SK-N-SH (cell line): ENCODE measurements at regions not wholly inside any gene's neighbourhood (a gene's known extent, or its start where the extent isn't known, plus 50 kb on each side); places are given as distances from the start of the nearest gene placed in this dataset.

Experiments used
- CTCF ChIA-PET: fragments of 300-600, 350-600 bp; formaldehyde crosslinking; extraction: SDS; loops from one replicate; lab custom pipeline; 2021; lab: Yijun Ruan, JAX
- POLR2A ChIA-PET: fragments of 350-600 bp; sonication (Branson Sonifier 250); formaldehyde crosslinking; extraction: SDS; loops from one replicate; lab custom pipeline; 2020; ENCODE audit warnings: antibody characterized with exemption, inconsistent platforms; lab: Yijun Ruan, JAX
- DNase-seq: peaks from one replicate; pipeline ENCODE4 v3.0.0; 2012
- H2AFZ ChIP-seq: fragments of 200-600 bp; sonication (generic); 2 replicates; pipeline ENCODE4 v1.8.1; 2016; ENCODE audit warnings: antibody characterized with exemption, mild to moderate bottlenecking, low read depth
- H3F3A ChIP-seq: fragments of 200-600 bp; sonication (generic); replicated peaks from 2 replicates; pipeline ENCODE3; 2016; ENCODE audit warnings: antibody characterized with exemption, mild to moderate bottlenecking; ENCODE audit not compliant: insufficient read depth
- H3K27ac ChIP-seq, 2 experiments: fragments of 200-500 bp in 1 of 2; fragments of 200-600 bp in 1 of 2; sonication (Bioruptor generic) in 1 of 2; sonication (generic), shearing (Covaris generic) in 1 of 2; 2 replicates each; pipeline versions ENCODE4 v1.5.1 to v1.6.1; 2014 to 2016; ENCODE audit warnings: low read depth in 2 of 2, inconsistent platforms in 1 of 2, low read length in 1 of 2, mild to moderate bottlenecking in 1 of 2, mixed read lengths in 1 of 2
- H3K27me3 ChIP-seq: fragments of 200-600 bp; sonication (generic), shearing (Covaris generic); 2 replicates; pipeline ENCODE4 v1.6.1; 2016; ENCODE audit warnings: mixed run types; ENCODE audit not compliant: insufficient read depth
- H3K36me3 ChIP-seq, 2 experiments: fragments of 200-500 bp in 1 of 2; fragments of 200-600 bp in 1 of 2; sonication (Bioruptor generic) in 1 of 2; sonication (generic) in 1 of 2; replicated peaks in 1 of 2; 2 replicates each; pipeline versions ENCODE3 to v1.5.1; 2014 to 2016; ENCODE audit warnings: low read length in 1 of 2, mild to moderate bottlenecking in 1 of 2; ENCODE audit not compliant: insufficient read depth in 2 of 2, control insufficient read depth in 1 of 2
- H3K4me1 ChIP-seq, 2 experiments: fragments of 200-500 bp in 1 of 2; fragments of 200-600 bp in 1 of 2; sonication (Bioruptor generic) in 1 of 2; sonication (generic), shearing (Covaris generic) in 1 of 2; 2 replicates each; pipeline versions ENCODE4 v1.5.1 to v1.6.1; 2014 to 2016; ENCODE audit warnings: low read depth in 1 of 2, low read length in 1 of 2, mixed run types in 1 of 2; ENCODE audit not compliant: insufficient read depth in 2 of 2, control insufficient read depth in 1 of 2
- H3K4me2 ChIP-seq: fragments of 200-600 bp; sonication (generic), shearing (Covaris generic); 2 replicates; pipeline ENCODE4 v1.6.1; 2017; ENCODE audit warnings: mixed run types
- H3K4me3 ChIP-seq, 2 experiments: fragments of 200-500 bp in 1 of 2; fragments of 200-600 bp in 1 of 2; sonication (Bioruptor generic) in 1 of 2; sonication (generic), shearing (Covaris generic) in 1 of 2; 2 replicates each; pipeline versions ENCODE4 v1.5.1 to v1.8.1; 2014 to 2016; ENCODE audit warnings: low read depth in 2 of 2, inconsistent platforms in 1 of 2, low read length in 1 of 2, mild to moderate bottlenecking in 1 of 2, mixed read lengths in 1 of 2, moderate library complexity in 1 of 2
- H3K79me2 ChIP-seq: fragments of 200-600 bp; sonication (generic); 2 replicates; pipeline ENCODE4 v1.8.1; 2017; ENCODE audit warnings: mild to moderate bottlenecking; ENCODE audit not compliant: insufficient read depth
- H3K9ac ChIP-seq: fragments of 200-600 bp; sonication (generic); 2 replicates; pipeline ENCODE4 v1.6.1; 2017; ENCODE audit warnings: mixed run types
- H3K9me2 ChIP-seq: fragments of 200-600 bp; sonication (generic); 2 replicates; pipeline ENCODE4 v1.6.1; 2017; ENCODE audit warnings: mixed run types
- H3K9me3 ChIP-seq: fragments of 200-600 bp; sonication (generic); 2 replicates; pipeline ENCODE4 v1.6.1; 2017; ENCODE audit warnings: mixed run types, mild to moderate bottlenecking, moderate library complexity
- H4K20me1 ChIP-seq: fragments of 200-600 bp; sonication (generic); 2 replicates; pipeline ENCODE4 v1.6.1; 2017; ENCODE audit warnings: mild to moderate bottlenecking, mixed run types; ENCODE audit not compliant: insufficient read depth
- CHD2 ChIP-seq: fragments of 150-350 bp; IDR thresholded peaks from 2 replicates; pipeline ENCODE4 v1.6.1; 2018; ENCODE audit warnings: low read length; ENCODE audit not compliant: partially characterized antibody
- ELF1 ChIP-seq: IDR thresholded peaks from 2 replicates; pipeline ENCODE4 v1.4.0; 2012
- EP300 ChIP-seq, 2 experiments: IDR thresholded peaks; 2 replicates each; pipeline versions ENCODE4 v1.4.0 to v1.6.1; 2012; ENCODE audit warnings: borderline replicate concordance in 1 of 2, low read depth in 1 of 2, low read length in 1 of 2
- EZH2phosphoT487 ChIP-seq: fragments of 200-600 bp; sonication (generic); IDR thresholded peaks from 2 replicates; pipeline ENCODE4 v1.6.1; 2017; ENCODE audit warnings: low read depth, mixed run types, mild to moderate bottlenecking, antibody characterized with exemption, moderate library complexity, borderline replicate concordance
- FOSL2 ChIP-seq: IDR thresholded peaks from 2 replicates; pipeline ENCODE4 v1.4.0; 2012; ENCODE audit warnings: low read depth, mild to moderate bottlenecking, moderate library complexity, borderline replicate concordance
- FOXJ3 ChIP-seq: sonication (generic); formaldehyde crosslinking; IDR thresholded peaks from 2 replicates; pipeline ENCODE4 v1.5.1; 2020; ENCODE audit warnings: mild to moderate bottlenecking, missing genetic modification reagents
- GATA2 ChIP-seq: sonication (generic); formaldehyde crosslinking; IDR thresholded peaks from 2 replicates; pipeline ENCODE4 v1.5.0; 2020; ENCODE audit warnings: mild to moderate bottlenecking, missing genetic modification reagents
- IRF3 ChIP-seq: fragments of 150-350 bp; IDR thresholded peaks from 2 replicates; pipeline ENCODE4 v1.6.1; 2016; ENCODE audit warnings: mild to moderate bottlenecking, low read depth, low read length
- MAX ChIP-seq: IDR thresholded peaks from 2 replicates; pipeline ENCODE4 v1.4.0; 2012; ENCODE audit warnings: low read depth
- MEF2A ChIP-seq: IDR thresholded peaks from 2 replicates; pipeline ENCODE4 v1.4.0; 2012; ENCODE audit warnings: low read depth, borderline replicate concordance
- MXI1 ChIP-seq: IDR thresholded peaks from 2 replicates; pipeline ENCODE4 v1.6.1; 2012; ENCODE audit warnings: mild to moderate bottlenecking, low read depth, low read length, improper control_type of control experiment
- NRF1 ChIP-seq: IDR thresholded peaks from 2 replicates; pipeline ENCODE4 v1.6.1; 2012; ENCODE audit warnings: low read depth, mild to moderate bottlenecking, low read length
- PBX3 ChIP-seq: IDR thresholded peaks from 2 replicates; pipeline ENCODE4; 2012
- POLR2AphosphoS5 ChIP-seq: IDR thresholded peaks from 2 replicates; pipeline ENCODE4 v1.6.1; 2012; ENCODE audit warnings: low read depth, low read length
- RCOR1 ChIP-seq: fragments of 150-350 bp; IDR thresholded peaks from 2 replicates; pipeline ENCODE4 v1.6.1; 2017; ENCODE audit warnings: antibody characterized with exemption, low read length
- RFX5 ChIP-seq: IDR thresholded peaks from 2 replicates; pipeline ENCODE4 v1.6.1; 2012; ENCODE audit warnings: mild to moderate bottlenecking, improper control_type of control experiment, low read length
- RXRA ChIP-seq: IDR thresholded peaks from 2 replicates; pipeline ENCODE4 v1.4.0; 2012; ENCODE audit warnings: low read depth, mild to moderate bottlenecking, borderline replicate concordance
- TCF12 ChIP-seq: IDR thresholded peaks from 2 replicates; pipeline ENCODE4 v1.4.0; 2012
- TEAD4 ChIP-seq: IDR thresholded peaks from 2 replicates; pipeline ENCODE4 v1.4.0; 2012; ENCODE audit warnings: mild to moderate bottlenecking, borderline replicate concordance; ENCODE audit not compliant: insufficient read depth
- USF1 ChIP-seq: IDR thresholded peaks from 2 replicates; pipeline ENCODE4 v1.4.0; 2012; ENCODE audit warnings: low read depth, borderline replicate concordance
- YY1 ChIP-seq: IDR thresholded peaks from 2 replicates; pipeline ENCODE4 v1.4.0; 2012; ENCODE audit warnings: low read depth, mild to moderate bottlenecking
- WGBS: methylation state at CpG from one replicate; pipeline ENCODE4 v1.1.6; 2017; ENCODE audit warnings: low lambda C conversion rate; 5-methylcytosine and 5-hydroxymethylcytosine counted together
- TF ChIP-seq, protein P1 (sequence below): IDR thresholded peaks from 2 replicates; pipeline ENCODE4 v1.4.0; 2012; ENCODE audit warnings: low read depth, borderline replicate concordance
- TF ChIP-seq, protein P2 (sequence below): fragments of 150-350 bp; IDR thresholded peaks from 2 replicates; pipeline ENCODE4 v1.6.1; 2017; ENCODE audit warnings: antibody characterized with exemption, low read length, low read depth, borderline replicate concordance

- CTCF ChIA-PET: no interaction called here
- POLR2A ChIA-PET: no interaction called here
- no peak overlapping the region for H2AFZ ChIP-seq
Measured at GRCh38 chr4:136183513-136183912, 1348.8 kb downstream of the PCDH18 start.

GRCh38 chr4:136156947-136157346, 1375.3 kb downstream of the PCDH18 start:
- no peak overlapping the region for H3K4me2 ChIP-seq
- no peak overlapping the region for H2AFZ ChIP-seq
- H3K9me2 ChIP-seq: no peaks in the 10 kb centered on the region
- H3K79me2 ChIP-seq: no peaks in the 10 kb centered on the region
- H3K4me1 ChIP-seq: no peaks in the 10 kb centered on the region
- no peaks in the 10 kb centered on the region for H3F3A ChIP-seq
- H3K27ac ChIP-seq: no peak overlapping the region
- no peak for DNase-seq
- H4K20me1 ChIP-seq: no peaks in the 10 kb centered on the region
- no peaks in the 10 kb centered on the region for H3K36me3 ChIP-seq
- H3K4me3 ChIP-seq: no peak overlapping the region
- H3K9ac ChIP-seq: no peak overlapping the region
- WGBS: 33% methylated on average over 1 of the region's 1 CpG
- ChIA-PET CTCF (no interaction called here), POLR2A (no interaction called here)
- no peaks in the 10 kb centered on the region for H3K27me3 ChIP-seq
- no peaks in the 10 kb centered on the region for H3K9me3 ChIP-seq
- TF ChIP-seq CHD2 (no peak), POLR2AphosphoS5 (no peak), ELF1 (no peak), RCOR1 (no peak), TCF12 (no peak), IRF3 (no peak), NRF1 (no peak), GATA2 (CRISPR knock-in tag) (no peak), YY1 (no peak), MXI1 (no peak)
- TF ChIP-seq, protein P1, sequence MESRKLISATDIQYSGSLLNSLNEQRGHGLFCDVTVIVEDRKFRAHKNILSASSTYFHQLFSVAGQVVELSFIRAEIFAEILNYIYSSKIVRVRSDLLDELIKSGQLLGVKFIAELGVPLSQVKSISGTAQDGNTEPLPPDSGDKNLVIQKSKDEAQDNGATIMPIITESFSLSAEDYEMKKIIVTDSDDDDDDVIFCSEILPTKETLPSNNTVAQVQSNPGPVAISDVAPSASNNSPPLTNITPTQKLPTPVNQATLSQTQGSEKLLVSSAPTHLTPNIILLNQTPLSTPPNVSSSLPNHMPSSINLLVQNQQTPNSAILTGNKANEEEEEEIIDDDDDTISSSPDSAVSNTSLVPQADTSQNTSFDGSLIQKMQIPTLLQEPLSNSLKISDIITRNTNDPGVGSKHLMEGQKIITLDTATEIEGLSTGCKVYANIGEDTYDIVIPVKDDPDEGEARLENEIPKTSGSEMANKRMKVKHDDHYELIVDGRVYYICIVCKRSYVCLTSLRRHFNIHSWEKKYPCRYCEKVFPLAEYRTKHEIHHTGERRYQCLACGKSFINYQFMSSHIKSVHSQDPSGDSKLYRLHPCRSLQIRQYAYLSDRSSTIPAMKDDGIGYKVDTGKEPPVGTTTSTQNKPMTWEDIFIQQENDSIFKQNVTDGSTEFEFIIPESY: no peak

More at GRCh38 chr4:136183513-136183912, 1348.8 kb downstream of the PCDH18 start:
- WGBS: 69% methylated on average over 4 of the region's 4 CpGs
- peaks cover 2% of the 10 kb centered on the region; the same call in 1 of the 2 replicates for H3K9me2 ChIP-seq
- H3K79me2 ChIP-seq: no peaks in the 10 kb centered on the region
- no peak overlapping the region for H3K9ac ChIP-seq
- no peak overlapping the region for H3K4me3 ChIP-seq
- no peaks in the 10 kb centered on the region for H4K20me1 ChIP-seq
- no peak overlapping the region for H3K4me2 ChIP-seq
- no peak for TF ChIP-seq FOSL2
- no peak for TF ChIP-seq MEF2A
- TF ChIP-seq NRF1: no peak
- TF ChIP-seq MAX: no peak
- no peak for TF ChIP-seq TEAD4
- TF ChIP-seq, protein P2, sequence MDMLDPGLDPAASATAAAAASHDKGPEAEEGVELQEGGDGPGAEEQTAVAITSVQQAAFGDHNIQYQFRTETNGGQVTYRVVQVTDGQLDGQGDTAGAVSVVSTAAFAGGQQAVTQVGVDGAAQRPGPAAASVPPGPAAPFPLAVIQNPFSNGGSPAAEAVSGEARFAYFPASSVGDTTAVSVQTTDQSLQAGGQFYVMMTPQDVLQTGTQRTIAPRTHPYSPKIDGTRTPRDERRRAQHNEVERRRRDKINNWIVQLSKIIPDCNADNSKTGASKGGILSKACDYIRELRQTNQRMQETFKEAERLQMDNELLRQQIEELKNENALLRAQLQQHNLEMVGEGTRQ: no peak
- TF ChIP-seq RFX5: no peak
- TF ChIP-seq CHD2: no peak
- TF ChIP-seq MXI1: no peak
- TF ChIP-seq GATA2 (CRISPR knock-in tag): no peak
- TF ChIP-seq EZH2phosphoT487: no peak
- no peak for TF ChIP-seq RXRA
- TF ChIP-seq EP300 (IDR thresholded peaks at IDR 0.05; ENCODE audit: borderline replicate concordance in 1 of 2, low read depth in 1 of 2, low read length in 1 of 2): no peak
- no peak for TF ChIP-seq RCOR1
- no peak for TF ChIP-seq FOXJ3 (CRISPR knock-in tag)
- no peak for TF ChIP-seq TCF12
- no peak for TF ChIP-seq PBX3
- no peak for TF ChIP-seq USF1
- H3K4me1 ChIP-seq: no peaks in the 10 kb centered on the region
- no peak overlapping the region for H3K27ac ChIP-seq
- H3K9me3 ChIP-seq: no peaks in the 10 kb centered on the region; the same call in 1 of the 2 replicates
- no peaks in the 10 kb centered on the region for H3F3A ChIP-seq
- H3K27me3 ChIP-seq: no peaks in the 10 kb centered on the region
- DNase-seq: no peak
- no peaks in the 10 kb centered on the region for H3K36me3 ChIP-seq
